ENCODE measurements at regions not wholly inside any gene's neighbourhood (a gene's known extent, or its start where the extent isn't known, plus 50 kb on each side); places are given as distances from the start of the nearest gene placed in this dataset.

GRCh38 chr13:53326716-53327115 lies 298.1 kb downstream of the OLFM4 start:
- DNase-seq (ENCODE audit: low read depth, low spot score) (no peak), FAIRE-seq (no peak)
- dilution Hi-C loops (cut with MboI; ENCODE audit: extremely low pct_ligation_motif_present, low sequenced_read_pairs), result no loop called here
- TF ChIP-seq EZH2 (IDR thresholded peaks at IDR 0.05; ENCODE audit: low read length), result no peak
- TF ChIP-seq CTCF (optimal IDR thresholded peaks at IDR 0.05 in 1 of 3, IDR thresholded peaks at IDR 0.05 in 1 of 3, conservative IDR thresholded peaks at IDR 0.05 in 1 of 3; ENCODE audit: extremely low read depth in 1 of 3, insufficient read depth in 2 of 3, low read length in 3 of 3), result no peak
- Histone ChIP-seq H3K4me1 (ENCODE audit: control insufficient read depth, extremely low read depth, insufficient read depth, low read length) (no peaks in the 10 kb centered on the region), H3K9me3 (ENCODE audit: control insufficient read depth, low read depth, low read length) (no peaks in the 10 kb centered on the region), H2AFZ (ENCODE audit: control insufficient read depth, low read length) (no peak overlapping the region), H3K4me3 (ENCODE audit: control insufficient read depth in 2 of 3, extremely low read depth in 1 of 3, insufficient read depth in 2 of 3, low read depth in 1 of 3, low read length in 3 of 3) (no peak overlapping the region), H3K4me2 (ENCODE audit: control insufficient read depth, extremely low read depth, insufficient read depth, low read depth, low read length) (no peak overlapping the region), H3K27me3 (ENCODE audit: control insufficient read depth, extremely low read depth, insufficient read depth, low read length) (no peaks in the 10 kb centered on the region), H3K9ac (ENCODE audit: control insufficient read depth, extremely low read depth, insufficient read depth, low read length) (no peak overlapping the region), H3K79me2 (ENCODE audit: control insufficient read depth, insufficient read depth, low read length) (no peaks in the 10 kb centered on the region), H3K27ac (ENCODE audit: control insufficient read depth, insufficient read depth, low read length) (no peak overlapping the region), H4K20me1 (ENCODE audit: control insufficient read depth, extremely low read depth, insufficient read depth, low read length) (no peaks in the 10 kb centered on the region), H3K36me3 (ENCODE audit: control insufficient read depth in 2 of 2, extremely low read depth in 1 of 2, insufficient read depth in 2 of 2, low read length in 2 of 2) (no peaks in the 10 kb centered on the region), H3K9me1 (ENCODE audit: control insufficient read depth, extremely low read depth, insufficient read depth, low read length) (no peaks in the 10 kb centered on the region)

DNA sequence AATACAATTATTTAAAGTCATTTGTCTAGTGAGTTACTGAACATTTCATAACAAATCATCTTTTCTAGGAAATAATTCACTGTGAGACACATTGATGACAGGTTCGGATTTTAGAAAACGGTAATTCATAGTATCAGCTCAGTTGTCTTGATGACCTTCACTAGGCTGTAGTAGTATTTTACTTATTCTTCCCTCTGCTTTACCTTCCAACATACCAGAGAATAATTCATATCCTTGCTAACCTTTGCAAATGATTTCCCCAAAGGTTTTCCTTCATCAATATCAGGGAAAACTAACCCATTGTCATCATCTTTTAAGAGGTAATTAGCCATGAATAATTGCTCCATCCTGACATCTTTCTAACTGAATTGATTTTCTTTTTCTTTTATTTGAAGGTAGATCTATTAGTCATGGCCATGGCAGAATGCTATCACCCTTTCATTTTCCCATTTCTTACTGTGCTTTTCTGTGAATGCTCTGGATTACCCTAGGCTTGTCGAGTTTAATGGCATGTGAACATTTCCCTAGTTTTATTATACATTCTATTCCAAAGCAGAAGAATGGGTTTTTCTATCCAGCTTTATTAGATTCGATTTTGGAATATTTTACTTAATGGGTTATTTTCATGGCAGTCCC lies 299.2 kb downstream of the OLFM4 start:
- no peaks in the 10 kb centered on the region for H3K27me3 ChIP-seq (ENCODE audit: control insufficient read depth, extremely low read depth, insufficient read depth, low read length)
- dilution Hi-C loops (cut with MboI; ENCODE audit: extremely low pct_ligation_motif_present, low sequenced_read_pairs), result no loop called here
- no peak overlapping the region for H3K9ac ChIP-seq (ENCODE audit: control insufficient read depth, extremely low read depth, insufficient read depth, low read length)
- H3K9me1 ChIP-seq (ENCODE audit: control insufficient read depth, extremely low read depth, insufficient read depth, low read length), result no peaks in the 10 kb centered on the region
- H2AFZ ChIP-seq (ENCODE audit: control insufficient read depth, low read length), result no peak overlapping the region
- H4K20me1 ChIP-seq (ENCODE audit: control insufficient read depth, extremely low read depth, insufficient read depth, low read length), result no peaks in the 10 kb centered on the region
- H3K36me3 ChIP-seq (ENCODE audit: control insufficient read depth in 2 of 2, extremely low read depth in 1 of 2, insufficient read depth in 2 of 2, low read length in 2 of 2), result no peaks in the 10 kb centered on the region
- no peaks in the 10 kb centered on the region for H3K4me1 ChIP-seq (ENCODE audit: control insufficient read depth, extremely low read depth, insufficient read depth, low read length)
- FAIRE-seq (no peak), DNase-seq (ENCODE audit: low read depth, low spot score) (no peak)
- no peaks in the 10 kb centered on the region for H3K9me3 ChIP-seq (ENCODE audit: control insufficient read depth, low read depth, low read length)
- no peaks in the 10 kb centered on the region for H3K79me2 ChIP-seq (ENCODE audit: control insufficient read depth, insufficient read depth, low read length)
- no peak overlapping the region for H3K4me2 ChIP-seq (ENCODE audit: control insufficient read depth, extremely low read depth, insufficient read depth, low read depth, low read length)
- no peak overlapping the region for H3K4me3 ChIP-seq (ENCODE audit: control insufficient read depth in 2 of 3, extremely low read depth in 1 of 3, insufficient read depth in 2 of 3, low read depth in 1 of 3, low read length in 3 of 3)
- no peak overlapping the region for H3K27ac ChIP-seq (ENCODE audit: control insufficient read depth, insufficient read depth, low read length)
- TF ChIP-seq EZH2 (IDR thresholded peaks at IDR 0.05; ENCODE audit: low read length), result no peak
- TF ChIP-seq CTCF (optimal IDR thresholded peaks at IDR 0.05 in 1 of 3, IDR thresholded peaks at IDR 0.05 in 1 of 3, conservative IDR thresholded peaks at IDR 0.05 in 1 of 3; ENCODE audit: extremely low read depth in 1 of 3, insufficient read depth in 2 of 3, low read length in 3 of 3), result no peak
